Panc1 (cell line): ENCODE measurements at regions not wholly inside any gene's neighbourhood (a gene's known extent, or its start where the extent isn't known, plus 50 kb on each side); places are given as distances from the start of the nearest gene placed in this dataset.

Experiments
- POLR2AphosphoS5 ChIP-seq: IDR thresholded peaks from 2 replicates; pipeline ENCODE4 v1.6.1; 2012; ENCODE audit warnings: mild to moderate bottlenecking, low read depth, low read length, moderate library complexity
- TF ChIP-seq, protein P1 (sequence below): fragments of 450-650 bp; IDR thresholded peaks from 2 replicates; pipeline ENCODE4 v1.5.1; 2017; ENCODE audit warnings: mild to moderate bottlenecking

DNA sequence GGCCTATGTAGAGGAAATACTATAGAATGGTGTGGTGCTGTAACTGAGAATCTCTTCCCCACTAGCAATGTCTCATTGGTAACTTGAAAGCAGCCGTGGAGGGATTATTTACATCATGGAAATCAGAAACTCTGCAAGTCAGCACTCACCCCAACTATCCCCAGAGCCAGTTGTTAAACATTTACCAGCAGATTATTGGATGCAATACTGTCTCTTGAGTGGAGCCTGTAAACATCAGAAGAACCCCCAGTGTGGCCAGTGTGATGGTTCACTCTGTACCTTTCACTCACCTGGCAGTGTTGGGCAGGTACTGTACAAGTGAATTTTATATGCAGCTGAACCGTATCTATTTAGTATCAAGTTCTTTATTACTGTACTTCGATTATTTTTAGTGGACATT, 299.8 kb upstream of the SALL1 start:
- TF ChIP-seq POLR2AphosphoS5: no peak
- TF ChIP-seq, protein P1, sequence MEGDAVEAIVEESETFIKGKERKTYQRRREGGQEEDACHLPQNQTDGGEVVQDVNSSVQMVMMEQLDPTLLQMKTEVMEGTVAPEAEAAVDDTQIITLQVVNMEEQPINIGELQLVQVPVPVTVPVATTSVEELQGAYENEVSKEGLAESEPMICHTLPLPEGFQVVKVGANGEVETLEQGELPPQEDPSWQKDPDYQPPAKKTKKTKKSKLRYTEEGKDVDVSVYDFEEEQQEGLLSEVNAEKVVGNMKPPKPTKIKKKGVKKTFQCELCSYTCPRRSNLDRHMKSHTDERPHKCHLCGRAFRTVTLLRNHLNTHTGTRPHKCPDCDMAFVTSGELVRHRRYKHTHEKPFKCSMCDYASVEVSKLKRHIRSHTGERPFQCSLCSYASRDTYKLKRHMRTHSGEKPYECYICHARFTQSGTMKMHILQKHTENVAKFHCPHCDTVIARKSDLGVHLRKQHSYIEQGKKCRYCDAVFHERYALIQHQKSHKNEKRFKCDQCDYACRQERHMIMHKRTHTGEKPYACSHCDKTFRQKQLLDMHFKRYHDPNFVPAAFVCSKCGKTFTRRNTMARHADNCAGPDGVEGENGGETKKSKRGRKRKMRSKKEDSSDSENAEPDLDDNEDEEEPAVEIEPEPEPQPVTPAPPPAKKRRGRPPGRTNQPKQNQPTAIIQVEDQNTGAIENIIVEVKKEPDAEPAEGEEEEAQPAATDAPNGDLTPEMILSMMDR: no peak
